ENCODE measurements at regions not wholly inside any gene's neighbourhood (a gene's known extent, or its start where the extent isn't known, plus 50 kb on each side); places are given as distances from the start of the nearest gene placed in this dataset.
"Not testable (repeated sequence)": the region's sequence is repeated elsewhere in the genome, so short reads cannot be mapped to it uniquely, and the experiment has no call there.

DNA sequence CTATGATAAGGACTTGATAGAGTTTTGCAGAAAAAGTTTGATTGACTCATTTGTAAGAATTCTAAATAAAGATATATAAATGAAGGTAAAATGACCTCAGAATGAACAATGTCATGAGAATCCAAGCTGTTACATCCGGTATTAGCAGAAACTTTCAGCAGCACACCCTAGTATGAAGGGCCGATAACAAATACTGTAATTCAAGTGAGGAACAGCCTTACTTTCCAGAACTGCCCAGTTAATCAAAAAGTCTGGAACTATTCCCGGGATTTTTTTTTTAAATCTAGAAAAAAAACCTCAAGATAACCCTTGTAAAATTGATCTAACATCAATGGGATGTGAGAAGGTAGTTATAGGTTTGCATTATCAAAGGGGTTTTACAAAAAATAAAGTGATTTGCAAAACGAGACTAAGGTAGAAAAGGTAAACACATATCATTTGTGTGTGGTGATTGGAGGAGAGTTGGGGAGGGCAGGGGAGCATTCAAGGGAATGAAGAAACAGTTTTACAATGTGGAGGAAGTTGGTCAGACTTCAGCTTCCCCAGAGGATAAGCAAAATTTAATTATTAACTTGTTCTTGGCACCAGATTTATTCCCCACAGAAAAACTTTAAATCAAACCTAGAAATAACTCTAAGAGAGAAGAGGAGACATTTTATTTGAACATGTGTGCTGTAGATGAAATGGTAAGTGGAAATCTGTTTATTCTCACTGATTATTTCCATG, 75.9 kb upstream of the VCAM1 start:
- no peak for DNase-seq (ENCODE audit: low spot score in 2 of 2)
- H3K9me3 Mint-ChIP-seq = peaks cover 10% of the 10 kb centered on the region
- no peak for ATAC-seq (replicated peaks; ENCODE audit: extremely low read depth, poor library complexity, severe bottlenecking)
- peaks cover 2% of the 10 kb centered on the region for H3K36me3 Mint-ChIP-seq (ENCODE audit: insufficient read depth)
- no peak overlapping the region for H3K27ac Mint-ChIP-seq (ENCODE audit: low read depth)
- no peak overlapping the region for H3K4me3 Mint-ChIP-seq
- H3K27me3 Mint-ChIP-seq = peaks cover 50% of the 10 kb centered on the region
- no peaks in the 10 kb centered on the region for H3K4me1 Mint-ChIP-seq

DNA sequence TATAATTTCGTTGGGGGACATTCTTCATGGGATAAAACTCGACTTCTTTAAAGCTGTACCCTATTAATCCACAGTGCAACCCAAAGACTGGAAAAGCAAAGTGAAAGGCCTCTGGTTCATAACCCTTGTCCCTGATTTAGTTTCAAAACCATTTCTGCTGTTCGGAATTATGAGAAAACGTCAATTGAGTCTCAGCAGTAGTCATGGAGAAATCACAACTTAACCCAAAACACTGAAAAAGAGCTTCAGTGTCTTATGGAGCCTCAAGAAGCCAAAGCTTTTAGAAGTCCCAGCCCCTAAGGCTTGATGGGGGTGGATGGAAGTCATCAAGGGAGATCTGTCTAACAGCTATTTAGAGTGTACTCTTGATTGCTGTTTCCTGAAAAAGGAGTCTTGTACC, 73.5 kb upstream of the VCAM1 start:
- Mint-ChIP-seq H3K27ac (ENCODE audit: low read depth) (no peak overlapping the region), H3K27me3 (peaks cover 61% of the 10 kb centered on the region), H3K36me3 (ENCODE audit: insufficient read depth) (peaks cover 2% of the 10 kb centered on the region), H3K4me3 (no peak overlapping the region), H3K4me1 (no peaks in the 10 kb centered on the region), H3K9me3 (peaks cover 21% of the 10 kb centered on the region)
- ATAC-seq (replicated peaks; ENCODE audit: extremely low read depth, poor library complexity, severe bottlenecking) = no peak
- DNase-seq (ENCODE audit: low spot score in 2 of 2) = no peak

DNA sequence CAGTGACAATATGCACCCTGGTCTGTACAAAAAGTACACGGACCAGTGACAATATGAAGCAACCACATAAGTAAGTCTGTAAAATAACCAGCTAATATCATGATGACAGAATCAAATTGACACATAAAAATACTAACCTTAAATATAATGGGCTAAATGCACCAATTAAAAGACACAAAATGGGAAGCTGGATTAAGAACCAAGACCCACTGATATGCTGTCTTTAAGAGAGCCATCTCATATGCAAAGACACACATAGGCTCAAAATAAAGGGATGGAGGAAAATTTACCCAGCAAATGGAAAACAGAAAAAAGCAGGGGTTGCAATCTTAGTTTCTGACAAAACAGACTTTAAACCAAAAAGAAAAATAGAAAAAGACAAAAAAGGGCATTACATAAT, 70.4 kb upstream of the VCAM1 start:
- Mint-ChIP-seq H3K4me1 (no peaks in the 10 kb centered on the region), H3K9me3 (peaks cover 16% of the 10 kb centered on the region), H3K36me3 (ENCODE audit: insufficient read depth) (peaks cover 2% of the 10 kb centered on the region), H3K27ac (ENCODE audit: low read depth) (no peak overlapping the region), H3K4me3 (no peak overlapping the region), H3K27me3 (peaks cover 50% of the 10 kb centered on the region)
- no peak for ATAC-seq (replicated peaks; ENCODE audit: extremely low read depth, poor library complexity, severe bottlenecking)
- no peak for DNase-seq (ENCODE audit: low spot score in 2 of 2)

DNA sequence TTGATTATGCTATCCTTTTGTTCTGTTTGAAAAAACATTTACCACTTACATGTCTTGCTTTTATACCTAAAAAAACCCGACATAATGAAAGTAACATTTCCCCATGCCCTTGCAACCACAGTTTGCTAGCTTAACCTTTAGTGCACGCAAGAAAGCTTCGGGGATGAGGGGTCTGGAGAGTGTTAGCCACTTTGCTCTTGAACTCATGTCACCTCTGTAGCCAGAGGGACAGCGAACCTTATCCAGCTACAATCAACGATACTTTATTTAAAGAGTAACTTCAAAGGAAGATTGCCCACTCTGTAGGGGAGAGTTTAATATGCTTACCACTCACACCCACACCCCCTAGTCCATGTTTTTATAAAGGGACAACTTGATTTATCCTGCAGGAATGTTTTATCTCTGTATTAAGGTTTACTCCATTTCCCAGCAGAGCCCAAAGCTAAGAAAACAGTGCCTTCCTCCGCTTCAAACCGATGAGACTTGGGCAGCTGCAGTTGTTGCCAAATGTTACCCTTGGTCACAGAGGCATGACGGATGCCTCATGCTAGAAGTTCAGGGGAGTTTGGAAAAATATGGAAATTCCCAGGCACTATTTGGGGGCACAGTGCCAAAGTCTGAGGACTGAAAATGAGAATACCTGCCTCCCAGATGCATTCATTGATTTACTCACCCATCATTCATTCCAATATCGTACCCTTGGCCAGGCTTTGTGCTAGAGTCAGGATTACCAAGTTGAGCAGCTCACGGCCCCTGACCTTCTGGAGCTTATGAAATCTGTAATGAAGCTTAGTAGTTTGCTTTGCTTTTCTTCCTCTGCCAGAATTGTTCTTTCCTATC, 61.4 kb upstream of the VCAM1 start:
- no peaks in the 10 kb centered on the region for H3K27me3 Mint-ChIP-seq
- no peak for DNase-seq (ENCODE audit: low spot score in 2 of 2)
- H3K27ac Mint-ChIP-seq (ENCODE audit: low read depth) = no peak overlapping the region
- peaks cover 2% of the 10 kb centered on the region for H3K36me3 Mint-ChIP-seq (ENCODE audit: insufficient read depth)
- no peak for ATAC-seq (replicated peaks; ENCODE audit: extremely low read depth, poor library complexity, severe bottlenecking)
- no peaks in the 10 kb centered on the region for H3K4me1 Mint-ChIP-seq
- H3K9me3 Mint-ChIP-seq = no peaks in the 10 kb centered on the region
- no peak overlapping the region for H3K4me3 Mint-ChIP-seq

DNA sequence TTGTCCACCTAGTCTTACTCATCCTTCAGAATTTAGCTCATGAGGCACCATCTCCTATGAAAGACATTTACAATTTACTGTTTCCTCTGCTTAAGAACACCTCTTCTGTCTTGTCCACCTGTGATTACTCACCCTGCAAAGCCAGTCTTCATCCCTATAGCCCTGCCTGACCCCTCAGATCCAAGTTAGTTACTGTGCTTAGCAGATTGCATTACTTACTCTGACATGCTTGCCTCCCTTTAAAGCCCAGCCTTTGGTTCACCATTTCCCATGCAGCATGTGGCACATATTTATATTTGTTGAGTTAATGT, 60.9 kb upstream of the VCAM1 start:
- DNase-seq (ENCODE audit: low spot score in 2 of 2) (no peak), ATAC-seq (replicated peaks; ENCODE audit: extremely low read depth, poor library complexity, severe bottlenecking) (no peak)
- peaks cover 2% of the 10 kb centered on the region for H3K36me3 Mint-ChIP-seq (ENCODE audit: insufficient read depth)
- no peaks in the 10 kb centered on the region for H3K9me3 Mint-ChIP-seq
- H3K27ac Mint-ChIP-seq (ENCODE audit: low read depth) = no peak overlapping the region
- no peak overlapping the region for H3K4me3 Mint-ChIP-seq
- no peaks in the 10 kb centered on the region for H3K4me1 Mint-ChIP-seq
- H3K27me3 Mint-ChIP-seq = no peaks in the 10 kb centered on the region

DNA sequence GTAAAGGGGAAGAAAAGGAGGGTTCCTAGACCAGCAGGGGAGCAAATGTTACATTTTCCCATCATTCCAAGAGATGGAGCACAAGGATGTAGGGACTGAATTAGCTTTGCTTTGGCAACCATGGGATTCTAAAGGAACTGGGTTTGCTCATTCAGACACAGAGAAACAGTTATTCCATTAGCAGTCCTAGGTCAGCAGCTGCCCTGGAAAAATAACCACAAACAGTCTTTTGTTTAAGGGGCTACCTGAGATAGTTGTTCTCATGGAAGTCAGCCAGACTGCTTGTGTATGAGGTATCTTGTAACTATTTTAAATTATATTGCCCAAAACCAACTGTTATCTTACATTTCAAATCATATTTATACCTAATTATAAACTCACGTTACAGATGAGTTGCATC, 58.4 kb upstream of the VCAM1 start:
- ATAC-seq (replicated peaks; ENCODE audit: extremely low read depth, poor library complexity, severe bottlenecking) = no peak
- H3K4me1 Mint-ChIP-seq = no peaks in the 10 kb centered on the region

DNA sequence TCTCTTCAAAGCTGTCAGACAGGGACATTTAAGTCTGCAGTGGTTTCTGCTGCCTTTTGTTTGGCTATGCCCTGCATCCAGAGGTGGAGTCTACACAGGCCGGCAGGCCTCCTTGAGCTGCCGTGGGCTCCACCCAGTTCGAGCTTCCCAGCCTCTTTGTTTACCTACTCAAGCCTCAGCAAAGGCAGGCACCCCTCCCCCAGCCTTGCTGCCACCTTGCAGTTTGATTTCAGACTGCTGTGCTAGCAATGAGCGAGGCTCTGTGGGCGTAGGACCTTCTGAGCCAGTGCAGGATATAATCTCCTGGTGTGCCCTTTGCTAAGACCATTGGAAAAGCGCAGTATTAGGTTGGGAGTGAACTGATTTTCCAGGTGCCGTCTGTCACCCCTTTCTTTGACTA, 51.0 kb upstream of the VCAM1 start:
- not testable (repeated sequence) for H3K9me3 Mint-ChIP-seq; H3K27ac Mint-ChIP-seq (ENCODE audit: low read depth); ATAC-seq (replicated peaks; ENCODE audit: extremely low read depth, poor library complexity, severe bottlenecking); H3K27me3 Mint-ChIP-seq; H3K4me1 Mint-ChIP-seq; DNase-seq (ENCODE audit: low spot score in 2 of 2); H3K36me3 Mint-ChIP-seq (ENCODE audit: insufficient read depth); H3K4me3 Mint-ChIP-seq

More for the DNA sequence above, 58.4 kb upstream of the VCAM1 start:
- Mint-ChIP-seq H3K36me3 (ENCODE audit: insufficient read depth) (peaks cover 2% of the 10 kb centered on the region), H3K27ac (ENCODE audit: low read depth) (no peak overlapping the region), H3K4me3 (no peak overlapping the region), H3K27me3 (no peaks in the 10 kb centered on the region), H3K9me3 (no peaks in the 10 kb centered on the region)
- no peak for DNase-seq (ENCODE audit: low spot score in 2 of 2)
